GM12801 (cell line): ENCODE measurements at regions not wholly inside any gene's neighbourhood (a gene's known extent, or its start where the extent isn't known, plus 50 kb on each side); places are given as distances from the start of the nearest gene placed in this dataset.

ENCODE experiments used
- CTCF ChIP-seq: IDR thresholded peaks from one replicate; pipeline ENCODE4 v1.5.1; 2011; ENCODE audit warnings: control low read depth; ENCODE audit not compliant: insufficient read length; ENCODE audit errors: extremely low read depth

- no peak for TF ChIP-seq CTCF
Measured at GRCh38 chr12:13539051-13539450, 342.5 kb downstream of the EMP1 start.

- TF ChIP-seq CTCF = no peak
Measured at GRCh38 chr12:13538136-13538535, 341.6 kb downstream of the EMP1 start.

GRCh38 chr12:13537623-13538022, 341.1 kb downstream of the EMP1 start:
- no peak for TF ChIP-seq CTCF

GRCh38 chr12:13536219-13536910, 339.8 kb downstream of the EMP1 start:
- TF ChIP-seq CTCF = no peak

GRCh38 chr12:13534645-13535398, 338.3 kb downstream of the EMP1 start:
- no peak for TF ChIP-seq CTCF

GRCh38 chr12:13534242-13534641, 337.7 kb downstream of the EMP1 start:
- no peak for TF ChIP-seq CTCF

- TF ChIP-seq CTCF = no peak
Measured at GRCh38 chr12:13530966-13531365, 334.4 kb downstream of the EMP1 start.
